ENCODE measurements at regions not wholly inside any gene's neighbourhood (a gene's known extent, or its start where the extent isn't known, plus 50 kb on each side); places are given as distances from the start of the nearest gene placed in this dataset.
A peak's percentile ranks its signal among the peaks of the same experiment; 100 is the strongest.

DNA sequence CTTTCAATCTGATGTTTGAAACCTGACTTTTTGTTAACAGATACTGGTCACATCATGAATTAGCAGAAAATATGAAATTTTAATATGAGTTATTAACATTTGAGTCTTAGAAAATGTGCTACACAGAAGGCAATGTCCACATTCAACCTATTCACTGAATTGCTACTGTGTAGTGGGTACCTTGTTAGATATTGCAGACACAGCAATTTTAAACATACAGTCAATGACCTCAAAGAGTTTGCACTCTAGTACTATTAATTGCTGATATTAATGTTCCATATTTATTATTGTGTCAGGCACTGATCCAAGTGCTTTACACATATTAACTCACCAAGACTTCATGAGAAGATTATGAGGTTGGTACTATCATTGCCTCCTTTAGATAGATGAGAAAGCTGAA is 385.4 kb upstream of the PKDCC start:
- DNase-seq (ENCODE audit: low read depth), result no peak

DNA sequence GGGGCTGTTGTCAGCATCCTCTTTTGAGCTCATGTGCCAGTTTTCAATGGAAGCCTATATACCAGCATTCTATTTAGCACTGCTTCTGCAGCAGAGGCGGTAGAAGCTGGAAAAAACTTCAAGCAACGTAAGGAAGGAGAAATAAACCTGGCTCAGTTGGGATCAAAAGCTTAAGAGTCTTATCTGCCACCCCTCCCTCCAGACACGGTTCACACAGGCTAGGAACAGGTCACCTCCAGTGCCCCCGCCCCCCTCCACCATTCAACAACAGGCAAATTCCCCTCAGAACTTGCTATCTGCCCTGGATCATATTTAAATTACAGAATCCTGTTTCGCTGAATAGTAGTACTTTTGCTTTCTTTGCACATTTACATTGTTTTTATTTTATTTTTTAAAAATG is 384.8 kb upstream of the PKDCC start:
- no peak for DNase-seq (ENCODE audit: low read depth)

DNA sequence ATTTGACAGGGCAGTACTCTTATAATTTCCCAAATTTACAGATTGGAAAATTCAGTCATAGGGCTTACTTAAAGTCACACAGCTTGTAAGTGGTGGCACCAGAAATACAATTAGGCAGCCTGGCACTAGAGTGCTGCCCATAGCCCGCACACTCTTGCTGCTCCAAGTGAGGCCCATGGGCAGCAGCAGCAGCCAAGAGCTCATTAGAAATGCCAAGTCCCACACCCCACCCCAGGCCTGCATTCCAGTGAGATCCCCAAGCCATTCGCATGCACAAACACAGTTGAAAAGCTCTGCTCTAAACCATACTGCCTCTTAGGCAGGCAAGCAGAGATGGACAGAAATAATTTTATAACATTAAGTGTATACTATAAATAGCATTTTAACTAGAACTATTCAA is 379.3 kb upstream of the PKDCC start:
- no peak for DNase-seq (ENCODE audit: low read depth)

DNA sequence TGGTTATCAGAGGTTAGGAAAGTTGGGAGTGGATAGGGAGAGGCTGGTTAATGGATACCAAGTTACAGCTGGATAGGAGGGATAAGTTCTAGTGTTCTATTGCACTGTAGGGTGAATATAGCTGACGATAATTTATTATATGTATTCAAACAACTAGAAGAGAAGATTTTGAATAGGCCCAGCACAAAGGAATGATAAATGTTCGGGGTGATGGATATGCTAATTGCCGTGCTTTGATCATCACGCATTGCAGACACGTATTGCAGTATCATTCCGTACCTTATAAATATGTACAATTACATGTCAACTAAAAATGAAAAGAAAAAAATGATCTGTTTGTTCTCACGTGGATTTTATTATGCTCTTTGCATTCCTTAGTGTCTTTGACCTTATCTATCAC is 369.2 kb upstream of the PKDCC start:
- no peak for DNase-seq (ENCODE audit: low read depth)

DNA sequence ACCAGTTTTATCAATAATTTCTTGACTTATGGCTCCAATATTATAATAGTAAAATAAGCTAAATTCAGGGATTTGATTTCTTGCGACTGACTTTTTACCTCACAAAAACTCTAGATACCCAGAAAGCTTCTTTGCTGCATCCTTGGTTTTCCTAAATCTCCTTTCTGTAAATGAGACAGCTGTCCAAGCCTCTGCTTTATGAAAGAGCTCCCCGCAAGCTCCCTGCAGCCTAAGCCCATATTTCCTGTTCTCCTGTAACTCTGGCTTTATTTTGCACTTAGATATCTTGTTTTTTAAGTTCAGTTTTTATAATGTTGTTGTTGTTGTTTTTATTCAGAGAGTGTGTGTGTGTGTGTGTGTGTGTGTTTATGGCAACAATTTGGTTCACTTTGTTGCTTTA is 361.7 kb upstream of the PKDCC start:
- no peak for DNase-seq (ENCODE audit: low read depth)

DNA sequence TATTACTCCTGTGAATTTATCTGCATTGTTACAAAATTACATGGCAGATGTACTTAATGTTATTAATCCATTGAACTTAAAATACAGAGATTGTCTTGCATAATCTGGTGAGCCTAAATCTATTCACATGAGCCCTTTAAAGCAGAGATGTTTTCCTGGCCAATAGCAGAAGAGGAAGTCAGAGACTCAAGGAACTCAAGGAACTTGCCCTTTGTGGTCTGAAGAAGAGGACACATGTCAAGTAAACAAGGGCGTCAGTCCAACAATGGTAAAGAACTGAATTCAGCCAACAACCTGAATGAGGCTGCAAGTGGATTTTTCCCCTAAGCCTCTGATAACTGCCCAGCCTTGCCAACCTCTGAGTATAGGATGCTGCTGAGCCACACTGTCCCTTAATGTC is 356.3 kb upstream of the PKDCC start:
- no peak for DNase-seq (ENCODE audit: low read depth)

DNA sequence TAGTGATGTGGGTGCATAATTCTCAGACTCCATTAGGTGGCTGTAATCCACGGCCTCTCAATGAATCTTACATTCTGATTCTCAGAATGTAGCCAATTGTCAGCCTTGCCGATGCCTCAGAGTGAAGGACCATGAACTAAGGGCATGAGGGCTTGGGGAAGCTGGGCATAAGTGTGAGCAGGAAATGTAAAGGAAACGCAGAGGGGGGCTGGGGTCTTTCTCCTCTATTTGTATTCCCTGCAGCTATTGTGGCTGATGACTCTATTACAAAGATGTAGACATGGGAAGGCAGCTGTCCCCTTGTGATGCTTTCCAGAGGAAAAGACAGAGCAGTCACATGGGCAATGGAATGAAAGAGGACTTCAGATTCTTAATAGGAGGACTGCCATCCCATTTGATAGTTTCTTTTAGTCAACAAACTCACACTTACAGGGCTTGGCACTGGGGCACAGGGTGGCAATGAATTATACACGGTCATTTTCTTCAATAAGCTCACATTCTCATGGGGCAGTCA is 353.2 kb upstream of the PKDCC start:
- no peak for DNase-seq (ENCODE audit: low read depth)

DNA sequence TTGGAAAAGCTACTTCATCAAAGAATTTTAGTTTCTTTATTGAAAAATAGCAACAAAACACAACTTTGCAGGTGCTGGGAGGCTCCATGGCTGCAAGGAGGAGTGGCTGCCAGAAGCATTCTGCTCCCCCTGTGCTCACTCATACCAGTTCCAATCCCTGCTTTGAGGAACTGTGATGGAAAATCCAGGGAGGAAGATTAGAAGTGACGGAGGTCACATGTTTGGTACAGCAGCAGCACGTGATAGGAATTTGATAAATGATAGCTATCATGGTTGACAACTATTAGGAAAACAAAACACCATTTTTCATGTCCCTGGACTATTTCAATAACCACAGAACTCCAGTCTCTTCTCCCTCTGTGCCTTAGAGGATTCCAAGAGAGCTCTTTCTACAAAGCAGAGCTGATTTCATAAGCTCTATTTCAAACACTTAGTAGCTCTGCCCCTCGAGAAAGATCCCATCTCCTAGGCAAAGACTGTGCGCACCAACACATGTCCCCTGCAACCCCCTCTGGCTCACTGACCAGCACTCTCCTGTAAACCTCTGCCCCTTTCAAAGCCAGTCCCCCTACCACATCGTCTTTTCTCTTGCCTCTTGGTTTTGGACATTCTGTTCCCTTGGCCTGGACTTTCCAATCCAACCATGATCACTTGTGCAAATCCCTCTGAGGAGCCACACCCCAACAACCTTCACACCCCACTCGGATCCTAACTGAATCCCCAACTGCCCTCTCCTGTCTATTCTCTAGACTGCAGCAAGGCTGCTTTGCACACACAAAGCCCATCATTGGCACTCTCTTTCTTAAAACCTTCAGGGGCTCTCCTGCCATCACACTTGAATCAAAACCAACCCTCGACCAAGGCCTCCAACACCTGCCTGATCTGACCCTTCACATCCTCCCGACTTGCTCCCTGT is 352.4 kb upstream of the PKDCC start:
- DNase-seq (ENCODE audit: low read depth), result no peak

DNA sequence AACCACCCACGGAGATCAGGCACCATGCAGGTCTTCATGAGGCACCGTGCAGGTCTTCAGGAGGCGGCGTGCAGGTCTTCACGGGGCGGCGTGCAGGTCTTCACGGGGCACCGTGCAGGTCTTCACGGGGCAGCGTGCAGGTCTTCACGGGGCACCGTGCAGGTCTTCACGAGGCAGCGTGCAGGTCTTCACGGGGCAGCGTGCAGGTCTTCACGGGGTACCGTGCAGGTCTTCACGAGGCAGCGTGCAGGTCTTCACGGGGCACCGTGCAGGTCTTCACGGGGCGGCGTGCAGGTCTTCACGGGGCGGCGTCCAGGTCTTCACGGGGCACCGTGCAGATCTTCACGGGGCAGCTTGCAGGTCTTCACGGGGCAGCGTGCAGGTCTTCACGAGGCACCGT is 350.4 kb upstream of the PKDCC start:
- no peak for DNase-seq (ENCODE audit: low read depth)

DNA sequence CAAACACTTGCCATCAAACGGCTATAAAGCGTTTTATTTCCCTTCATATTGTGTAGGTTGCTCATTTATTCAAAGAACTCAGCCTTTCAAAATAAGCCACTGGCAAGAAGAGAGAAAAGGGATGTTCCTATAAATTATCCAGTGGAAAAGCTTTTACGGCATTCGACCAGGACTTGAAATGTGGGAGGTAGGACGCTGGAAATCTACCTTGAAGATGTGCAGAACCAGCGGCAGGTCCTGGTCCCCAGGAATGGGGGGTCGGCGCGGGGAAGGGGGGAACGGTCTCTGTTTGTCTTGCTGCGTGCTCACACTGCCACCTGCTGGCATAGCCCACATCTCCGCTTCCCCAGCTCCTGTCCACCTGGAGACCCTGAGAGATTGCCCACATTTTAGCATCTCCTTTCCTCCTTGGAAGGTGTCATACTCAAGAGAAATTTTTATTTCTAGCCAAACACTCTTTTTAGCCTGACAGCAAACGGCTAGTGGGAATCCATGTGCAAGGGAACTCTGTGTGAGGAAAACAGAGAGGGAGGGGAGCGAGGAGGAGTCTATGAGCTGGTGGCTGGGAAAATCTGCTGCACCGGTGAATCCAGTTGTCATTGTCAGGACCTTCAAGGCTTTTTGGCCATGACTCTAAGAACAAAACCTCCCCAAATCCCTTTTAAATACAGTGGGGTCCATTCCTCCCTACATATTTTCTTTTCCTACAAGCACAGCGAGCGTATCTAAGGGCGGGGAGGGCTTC is 349.0 kb upstream of the PKDCC start:
- no peak for DNase-seq (ENCODE audit: low read depth)

DNA sequence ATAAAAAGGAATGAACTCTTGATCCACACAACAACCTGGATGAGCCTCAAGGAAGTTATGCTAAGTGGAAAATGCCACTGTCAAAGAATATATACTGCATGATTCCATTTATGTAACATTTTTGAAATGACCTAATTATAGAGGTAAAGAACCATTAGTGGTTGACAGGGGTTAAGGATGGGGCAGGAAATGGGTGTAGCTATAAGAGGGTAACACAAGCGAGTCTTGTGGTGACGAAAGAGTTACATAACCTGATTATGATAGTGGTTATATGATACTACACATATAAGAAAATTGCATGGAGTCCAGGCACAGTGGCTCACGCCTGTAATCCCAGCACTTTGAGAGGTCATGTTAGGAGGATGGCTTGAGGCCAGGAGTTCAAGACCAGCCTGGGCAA is 346.6 kb upstream of the PKDCC start:
- no peak for DNase-seq (ENCODE audit: low read depth)

DNA sequence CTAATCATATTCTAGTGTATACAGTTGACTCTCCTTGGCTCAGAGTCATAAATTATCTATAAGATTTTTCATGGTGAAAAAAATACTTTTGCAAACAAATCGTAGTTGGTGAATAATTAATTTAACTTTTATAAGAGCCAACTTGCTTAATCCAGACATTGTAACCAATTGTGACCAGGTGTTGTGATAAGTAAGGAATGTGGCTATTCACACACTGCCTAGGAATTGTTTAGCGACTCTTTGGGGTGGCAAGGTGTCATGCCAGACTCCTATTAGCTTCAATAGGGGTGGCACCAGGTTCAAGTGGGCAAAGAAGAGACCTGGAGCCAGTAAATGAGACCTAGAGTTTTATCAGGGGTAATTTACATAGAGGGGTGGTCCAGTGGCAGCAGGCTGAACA is 344.7 kb upstream of the PKDCC start:
- DNase-seq (ENCODE audit: low read depth), result no peak

DNA sequence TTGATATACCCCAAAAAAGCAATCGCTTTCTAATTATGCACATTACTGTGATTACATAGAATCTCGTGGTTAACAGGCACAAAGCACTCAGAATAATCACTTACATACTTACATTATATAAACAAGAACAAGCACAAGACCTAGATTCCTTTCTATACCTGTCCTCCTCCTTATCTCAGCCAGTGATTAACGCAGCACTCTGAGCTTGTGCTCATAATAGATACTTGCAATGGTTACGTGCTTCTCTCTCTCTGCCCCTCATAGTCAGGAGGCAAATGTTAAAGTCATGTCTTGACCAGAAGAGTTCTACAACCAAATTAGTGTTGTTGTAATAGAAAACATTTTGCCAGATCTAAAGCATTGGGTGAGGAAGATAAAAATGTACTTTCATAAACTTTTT is 342.2 kb upstream of the PKDCC start:
- no peak for DNase-seq (ENCODE audit: low read depth)

DNA sequence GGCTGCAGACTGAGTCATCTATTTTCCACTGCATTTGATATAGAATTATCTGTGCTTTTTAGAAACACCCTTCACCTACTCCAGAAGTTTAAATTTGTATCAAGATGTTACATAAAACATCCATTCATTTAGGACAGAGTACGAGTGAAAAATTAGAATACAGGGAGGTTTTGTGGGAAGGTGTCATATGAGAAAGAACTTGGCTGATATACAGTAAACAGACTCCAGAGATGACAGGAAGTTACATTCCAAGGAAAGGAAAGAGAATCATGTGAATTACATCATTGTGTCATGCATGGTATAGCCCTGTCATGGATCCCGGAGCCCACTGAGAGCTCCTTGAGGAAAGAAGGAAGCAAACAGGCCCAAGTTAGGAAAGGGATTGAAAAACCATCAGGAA is 341.5 kb upstream of the PKDCC start:
- no peak for DNase-seq (ENCODE audit: low read depth)

DNA sequence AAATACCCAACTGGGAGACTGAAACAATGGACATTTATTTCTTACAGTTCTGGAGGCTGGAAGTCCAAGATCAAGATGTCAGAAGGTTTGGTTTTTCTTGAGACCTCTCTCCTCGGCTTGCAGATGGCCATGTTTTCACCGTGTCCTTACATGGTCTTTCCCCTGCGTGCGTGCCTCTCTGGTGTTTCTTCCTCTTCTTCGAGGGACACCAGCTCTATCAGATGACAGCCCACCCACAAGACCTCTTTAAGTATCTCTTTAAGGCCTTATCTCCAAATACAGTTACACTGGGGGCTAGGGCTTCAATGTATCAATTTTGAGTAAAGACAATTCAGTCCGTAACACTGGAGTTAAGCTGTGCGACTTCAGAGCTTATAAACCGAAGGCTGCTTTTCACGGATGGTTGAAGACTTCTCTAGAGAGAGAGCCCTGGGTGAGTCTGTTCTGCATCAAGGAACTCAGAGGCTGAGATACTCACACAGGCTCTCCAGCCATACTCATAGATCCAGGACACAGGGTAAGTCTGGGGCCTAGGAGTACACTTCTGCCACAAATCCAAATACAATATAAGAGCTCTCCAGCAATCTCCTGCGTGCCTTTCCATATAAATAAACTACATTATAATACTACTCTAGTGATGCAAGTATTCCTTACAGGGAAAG is 339.9 kb upstream of the PKDCC start:
- DNase-seq (ENCODE audit: low read depth), result no peak

DNA sequence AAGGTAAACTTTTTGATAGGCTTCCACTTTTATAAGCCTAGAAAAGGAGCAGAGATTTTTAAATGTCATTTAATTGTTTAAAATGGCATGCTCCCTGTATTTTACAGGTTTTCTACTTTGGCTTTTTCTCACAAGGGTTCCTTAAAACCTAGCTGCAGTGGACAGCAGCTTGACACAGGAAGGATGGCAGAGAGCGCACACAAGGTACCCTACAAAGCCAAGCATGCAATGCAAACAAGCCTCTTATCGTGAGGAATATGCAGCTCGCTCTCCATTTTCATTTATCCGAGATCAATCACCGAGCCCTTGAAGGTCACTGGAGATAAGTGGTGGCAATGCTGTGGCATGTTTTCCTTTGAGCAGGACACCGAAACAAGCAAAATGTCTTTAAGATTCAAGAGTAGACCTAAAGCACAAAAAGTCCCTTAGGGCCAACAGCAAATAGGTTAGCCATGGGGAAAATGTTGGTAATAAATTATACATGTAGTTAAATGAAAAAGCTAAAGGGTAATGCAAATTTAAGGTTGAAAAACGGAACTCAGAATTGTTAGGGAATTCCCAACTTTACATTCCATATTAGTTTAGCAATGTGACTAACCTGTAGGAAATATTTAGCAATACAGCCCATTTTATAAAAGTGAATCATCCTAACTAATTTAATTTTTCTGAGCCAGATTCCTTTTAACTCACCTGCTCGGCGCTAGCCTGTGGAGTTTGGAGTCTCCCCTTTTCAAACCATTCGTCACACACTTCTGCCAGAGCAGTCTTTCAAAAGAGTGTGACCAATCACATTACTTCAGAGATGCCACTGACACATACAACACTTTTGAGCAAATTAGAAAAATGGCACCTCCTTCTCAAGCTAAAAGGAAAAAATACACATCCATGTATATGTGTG is 337.9 kb upstream of the PKDCC start:
- no peak for DNase-seq (ENCODE audit: low read depth)

DNA sequence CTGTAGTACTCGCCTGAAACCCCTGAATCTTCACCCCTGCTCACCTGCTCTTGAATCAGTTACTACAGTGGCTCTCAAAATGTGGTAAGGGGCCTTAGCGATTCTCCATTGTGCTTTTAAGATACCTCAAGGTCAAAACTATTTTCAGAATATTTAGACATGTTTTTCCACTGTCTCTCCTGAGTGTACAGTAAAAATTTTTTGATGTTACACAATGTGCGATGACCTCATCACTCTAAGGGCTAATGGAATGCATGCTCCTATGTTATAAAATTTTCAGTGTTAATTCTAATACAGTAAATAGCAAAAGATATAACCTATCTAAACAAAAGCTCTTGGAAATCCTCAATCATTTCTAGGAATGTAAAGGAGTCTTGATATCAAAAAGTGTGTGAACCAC is 336.9 kb upstream of the PKDCC start:
- DNase-seq (ENCODE audit: low read depth), result peak; percentile 18

DNA sequence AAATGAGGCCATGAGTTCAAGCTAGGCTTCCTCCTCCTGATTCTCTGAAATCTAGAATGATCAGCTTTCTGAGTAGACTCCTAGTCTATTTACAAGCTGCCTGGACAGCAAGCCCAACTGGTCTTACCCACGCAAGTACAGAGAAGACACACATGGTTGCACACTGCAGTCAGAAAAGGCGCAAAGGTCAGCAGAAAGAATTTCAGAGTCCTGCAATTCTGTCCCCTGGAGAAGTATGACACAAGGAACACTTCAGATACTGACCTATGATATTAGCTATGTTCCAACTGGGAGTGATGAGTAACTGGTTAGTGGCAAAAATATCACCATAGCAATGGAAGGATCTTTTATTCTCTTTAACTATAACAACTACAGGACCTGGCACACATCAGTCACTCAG is 336.1 kb upstream of the PKDCC start:
- no peak for DNase-seq (ENCODE audit: low read depth)

DNA sequence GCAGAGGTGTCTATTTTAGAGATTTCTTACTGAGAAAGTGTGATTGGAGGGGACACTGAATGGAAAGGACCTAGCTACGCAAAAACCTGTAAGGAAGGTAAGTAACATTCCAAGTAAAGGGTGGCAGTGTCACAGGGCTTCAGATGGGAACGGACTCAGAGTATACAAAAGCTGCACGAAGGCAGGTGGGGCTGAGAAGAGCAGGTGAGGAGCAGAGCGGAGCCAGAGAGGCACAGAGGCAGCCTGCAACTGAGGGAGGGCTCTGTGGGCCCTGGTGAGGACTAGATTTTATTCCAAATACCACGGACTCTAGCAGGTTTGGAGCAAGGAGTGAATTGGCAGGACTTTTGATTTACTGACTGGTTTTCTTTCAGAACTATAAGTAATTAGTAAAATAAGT is 331.3 kb upstream of the PKDCC start:
- DNase-seq (ENCODE audit: low read depth), result no peak

DNA sequence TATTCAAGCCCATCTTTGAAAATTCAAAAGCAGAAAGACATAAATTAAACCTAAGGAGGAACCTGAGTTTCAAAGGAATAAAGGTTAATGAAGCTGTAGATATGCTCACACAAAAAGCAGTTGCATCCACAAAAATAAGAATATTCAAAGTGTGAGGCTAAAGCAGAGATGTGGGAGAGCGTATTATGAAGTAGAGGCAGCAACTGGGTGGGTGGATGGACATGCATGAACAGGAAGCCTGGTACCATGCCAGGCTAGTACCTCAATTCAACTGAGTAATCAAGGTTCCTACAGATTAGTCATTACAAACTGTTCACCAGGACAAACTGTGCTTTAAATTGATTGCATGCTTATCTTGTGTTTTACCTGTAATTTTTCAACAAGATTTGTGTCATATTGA is 330.0 kb upstream of the PKDCC start:
- no peak for DNase-seq (ENCODE audit: low read depth)

DNA sequence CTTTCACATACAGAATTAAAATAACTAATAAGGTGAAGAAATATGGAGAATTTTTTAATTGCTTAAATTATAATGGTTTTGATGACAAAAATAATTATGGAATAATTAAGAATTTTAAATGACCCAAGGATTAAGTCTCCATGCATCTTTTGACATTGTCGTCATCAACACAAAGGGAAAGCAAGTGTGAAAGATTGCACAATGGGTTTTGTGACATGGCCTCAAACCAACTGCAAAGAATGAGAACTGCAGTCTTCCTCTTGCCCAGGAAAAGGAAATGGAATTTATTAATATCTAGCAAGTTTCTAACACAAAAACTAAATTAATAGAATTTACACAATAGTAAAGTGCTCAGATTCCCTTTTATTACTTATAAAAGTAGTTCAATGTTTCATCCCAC is 329.1 kb upstream of the PKDCC start:
- no peak for DNase-seq (ENCODE audit: low read depth)
